ENCODE measurements at regions not wholly inside any gene's neighbourhood (a gene's known extent, or its start where the extent isn't known, plus 50 kb on each side); places are given as distances from the start of the nearest gene placed in this dataset.
A peak's percentile ranks its signal among the peaks of the same experiment; 100 is the strongest.

GRCh38 chr1:55445416-55445815 is 230.3 kb upstream of the USP24 start (continued):
- no peak for TF ChIP-seq ZBTB11 (CRISPR knock-in tag; IDR thresholded peaks at IDR 0.05)
- TF ChIP-seq RCOR1 (conservative IDR thresholded peaks at IDR 0.05; ENCODE audit: low read depth, low read length) = no peak
- no peak for TF ChIP-seq MXI1 (IDR thresholded peaks at IDR 0.05; ENCODE audit: low read depth, low read length)
- no peak for TF ChIP-seq BCLAF1 (IDR thresholded peaks at IDR 0.05)
- no peak for TF ChIP-seq STAT3 (IDR thresholded peaks at IDR 0.05; ENCODE audit: low read depth, low read length)
- no peak for TF ChIP-seq TARDBP (IDR thresholded peaks at IDR 0.05; ENCODE audit: borderline replicate concordance)
- no peak for TF ChIP-seq SREBF2 (IDR thresholded peaks at IDR 0.05; ENCODE audit: low read length)

DNA sequence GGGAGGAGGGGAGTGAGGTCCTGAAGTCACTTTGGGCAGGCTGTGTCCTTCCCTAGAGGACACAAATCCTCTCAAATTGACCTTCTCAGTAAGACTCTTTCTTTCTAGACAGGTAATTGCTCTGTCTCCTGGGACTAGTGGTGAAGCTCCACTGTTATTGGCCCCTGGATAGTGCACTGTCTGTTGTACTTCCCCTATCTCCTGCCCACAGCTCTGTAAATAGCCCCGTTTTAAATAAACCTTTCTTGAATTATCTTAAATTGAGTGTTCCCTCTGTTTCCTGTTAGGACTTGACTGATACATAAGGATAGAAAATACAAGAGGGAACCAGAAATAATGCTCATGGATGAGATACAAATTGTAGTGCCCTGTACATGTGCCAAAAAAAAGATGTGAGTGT is 229.5 kb upstream of the USP24 start:
- no peak overlapping the region for H3K4me2 ChIP-seq (ENCODE audit: control insufficient read depth, insufficient read depth)
- intact Hi-C loops (cut with micrococcal nuclease; ENCODE audit: unreplicated experiment) = no loop called here
- SMC1A ChIA-PET (ENCODE audit: uncharacterized antibody, unreplicated experiment) = no interaction called here
- H3K9me3 ChIP-seq (replicated peaks; ENCODE audit: control insufficient read depth, insufficient read depth, low read length) = no peaks in the 10 kb centered on the region
- H3K79me2 ChIP-seq (ENCODE audit: control insufficient read depth, insufficient read depth, low read length) = no peaks in the 10 kb centered on the region
- H4K20me1 ChIP-seq (ENCODE audit: control insufficient read depth, insufficient read depth) = no peaks in the 10 kb centered on the region
- in situ Hi-C loops (cut with MboI) = no loop called here
- CTCF ChIA-PET = interaction anchor here (1.0 to 1.1 kb wide), 3 partner anchors 34 to 1140 kb away, joined by 3 to 4 read pairs (median 3); no protein-coding TSS in a partner anchor
- DNase-seq (ENCODE audit: low read depth, low spot score) (no peak), ATAC-seq (peak; percentile 74), FAIRE-seq (no peak)
- RAD21 ChIA-PET (ENCODE audit: unreplicated experiment) = interaction anchor here (0.6 kb wide), 1 partner anchor 767 kb away, joined by 3 read pairs; no protein-coding TSS in a partner anchor
- H3K4me1 ChIP-seq (ENCODE audit: control insufficient read depth, insufficient read depth, low read length) = no peaks in the 10 kb centered on the region
- 38% methylated on average over 1 of the region's 1 CpG for WGBS (ENCODE audit: insufficient coverage, insufficient replicate concordance, low lambda C conversion rate, missing lambda C conversion rate)
- H3K27me3 ChIP-seq (replicated peaks in 1 of 2; ENCODE audit: control insufficient read depth in 2 of 2, insufficient read depth in 2 of 2, low read length in 1 of 2) = no peaks in the 10 kb centered on the region
- H2AFZ ChIP-seq (ENCODE audit: control insufficient read depth, low read depth, low read length) = no peak overlapping the region
- POLR2A ChIA-PET = no interaction called here
- no peaks in the 10 kb centered on the region for H3K36me3 ChIP-seq (ENCODE audit: control insufficient read depth in 2 of 2, insufficient read depth in 2 of 2, low read length in 1 of 2)
- no peak overlapping the region for H3K27ac ChIP-seq (ENCODE audit: control insufficient read depth, insufficient read depth)
- TF ChIP-seq MEF2B (IDR thresholded peaks at IDR 0.05; ENCODE audit: partially characterized antibody, poor library complexity, severe bottlenecking) = peak; percentile 26
- TF ChIP-seq SREBF2 (IDR thresholded peaks at IDR 0.05; ENCODE audit: low read length) = no peak
- BruUV-seq (replicated peaks) = no TSS peak
- no peak overlapping the region for H3K9ac ChIP-seq (ENCODE audit: control insufficient read depth, insufficient read depth, low read length)
- no peak overlapping the region for H3K4me3 ChIP-seq
